ENCODE measurements at regions not wholly inside any gene's neighbourhood (a gene's known extent, or its start where the extent isn't known, plus 50 kb on each side); places are given as distances from the start of the nearest gene placed in this dataset.
"Not testable (repeated sequence)": the region's sequence is repeated elsewhere in the genome, so short reads cannot be mapped to it uniquely, and the experiment has no call there.

DNA sequence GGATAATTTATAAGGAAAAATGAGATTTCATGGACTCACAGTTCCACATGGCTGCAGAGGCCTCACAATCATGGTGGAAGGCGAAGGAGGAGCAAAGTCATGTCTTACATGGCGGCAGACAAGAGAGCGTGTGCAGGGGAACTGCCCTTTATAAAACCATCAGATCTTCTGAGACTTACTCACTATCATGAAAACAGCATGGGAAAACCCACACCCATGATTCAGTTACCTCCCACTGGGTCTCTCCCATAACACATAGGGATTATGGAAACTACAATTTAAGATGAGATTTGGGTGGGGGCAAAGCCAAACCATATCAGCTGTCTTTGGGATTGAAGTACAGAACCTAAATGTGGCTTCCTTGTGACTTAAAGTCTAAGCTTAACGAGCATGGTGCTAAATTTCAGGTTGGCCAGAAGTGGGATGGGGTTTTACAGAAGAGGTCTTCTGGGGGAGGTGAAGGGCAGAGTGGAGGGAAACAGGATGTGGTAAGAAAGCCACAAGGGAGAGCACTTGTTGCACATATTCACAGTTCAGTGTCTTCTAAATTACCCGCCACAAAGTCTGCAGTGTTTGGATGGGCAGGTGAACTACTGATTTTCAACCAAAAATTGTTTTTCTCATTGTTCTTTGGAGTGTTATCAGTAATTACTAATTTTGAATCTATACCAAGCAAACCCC lies 49.7 kb upstream of the ARL17B start:
- H3K4me3 ChIP-seq; H3K79me2 ChIP-seq (ENCODE audit: insufficient read depth); in situ Hi-C loops (cut with MboI); H3K36me3 ChIP-seq (ENCODE audit: low read depth); H3F3A ChIP-seq (ENCODE audit: insufficient read depth); H3K27me3 ChIP-seq (replicated peaks; ENCODE audit: insufficient read depth); H3K27ac ChIP-seq; H3K9ac ChIP-seq; H2AFZ ChIP-seq; H3K9me2 ChIP-seq (ENCODE audit: insufficient read depth); H3K9me3 ChIP-seq (ENCODE audit: low read depth); DNase-seq; H4K20me1 ChIP-seq (ENCODE audit: insufficient read depth); H3K4me1 ChIP-seq (ENCODE audit: insufficient read depth); H3K4me2 ChIP-seq (ENCODE audit: unreplicated experiment): not testable (repeated sequence)
- WGBS, 2 experiments (ENCODE audit: low coverage in 1 of 2, low lambda C conversion rate in 2 of 2, missing lambda C conversion rate in 2 of 2), result no CpG with 5 or more reads among the region's 5 CpGs
